Activated naive CD8-positive, alpha-beta T cell treated with anti-CD3 and anti-CD28 coated beads for 36 hours (primary cell): ENCODE measurements at regions not wholly inside any gene's neighbourhood (a gene's known extent, or its start where the extent isn't known, plus 50 kb on each side); places are given as distances from the start of the nearest gene placed in this dataset.
A peak's percentile ranks its signal among the peaks of the same experiment; 100 is the strongest.

Experiments
- DNase-seq: peaks from one replicate; pipeline ENCODE4 v3.0.0; 2021
- H3K27ac Mint-ChIP-seq: one replicate; pipeline ENCODE4 v1.8.0; 2022; ENCODE audit warnings: mild to moderate bottlenecking, moderate library complexity, mixed read lengths
- H3K27me3 Mint-ChIP-seq: one replicate; pipeline ENCODE4 v1.8.0; 2022; ENCODE audit warnings: mild to moderate bottlenecking, mixed read lengths
- H3K36me3 Mint-ChIP-seq: one replicate; pipeline ENCODE4 v1.8.0; 2021; ENCODE audit warnings: mild to moderate bottlenecking, mixed read lengths
- H3K4me1 Mint-ChIP-seq: one replicate; pipeline ENCODE4 v1.8.0; 2021; ENCODE audit warnings: mixed read lengths
- H3K4me3 Mint-ChIP-seq: one replicate; pipeline ENCODE4 v1.8.0; 2022; ENCODE audit warnings: mild to moderate bottlenecking, moderate library complexity, mixed read lengths
- H3K9me3 Mint-ChIP-seq: one replicate; pipeline ENCODE4 v1.8.0; 2022; ENCODE audit warnings: mixed read lengths

DNA sequence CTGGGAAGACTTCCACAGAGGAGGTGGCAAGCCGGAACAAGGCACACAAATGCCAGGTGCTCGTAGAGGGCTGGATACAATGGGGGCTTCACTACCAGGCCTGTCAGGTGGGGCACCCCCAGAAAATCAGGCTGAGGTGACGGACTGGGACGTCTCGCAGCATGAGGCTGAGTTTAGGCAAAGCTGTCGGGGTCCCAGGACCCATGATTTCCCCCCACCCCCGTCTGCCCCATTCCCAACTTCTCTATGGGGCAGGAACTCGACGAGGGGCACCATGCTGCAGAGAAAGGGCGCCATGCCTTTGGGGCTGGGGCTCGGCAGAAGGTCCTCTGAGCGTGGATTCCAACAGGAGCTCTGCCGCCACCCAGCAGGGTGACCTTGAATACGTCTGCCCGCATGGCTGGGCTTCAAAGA lies 65.7 kb upstream of the HES1 start:
- H3K4me3 Mint-ChIP-seq, result peak overlapping the region; percentile 58
- H3K9me3 Mint-ChIP-seq, result peaks cover 18% of the 10 kb centered on the region
- H3K36me3 Mint-ChIP-seq, result no peaks in the 10 kb centered on the region
- peaks cover 10% of the 10 kb centered on the region for H3K4me1 Mint-ChIP-seq
- peaks cover 34% of the 10 kb centered on the region for H3K27me3 Mint-ChIP-seq
- no peak for DNase-seq
- peak overlapping the region; percentile 52 for H3K27ac Mint-ChIP-seq

DNA sequence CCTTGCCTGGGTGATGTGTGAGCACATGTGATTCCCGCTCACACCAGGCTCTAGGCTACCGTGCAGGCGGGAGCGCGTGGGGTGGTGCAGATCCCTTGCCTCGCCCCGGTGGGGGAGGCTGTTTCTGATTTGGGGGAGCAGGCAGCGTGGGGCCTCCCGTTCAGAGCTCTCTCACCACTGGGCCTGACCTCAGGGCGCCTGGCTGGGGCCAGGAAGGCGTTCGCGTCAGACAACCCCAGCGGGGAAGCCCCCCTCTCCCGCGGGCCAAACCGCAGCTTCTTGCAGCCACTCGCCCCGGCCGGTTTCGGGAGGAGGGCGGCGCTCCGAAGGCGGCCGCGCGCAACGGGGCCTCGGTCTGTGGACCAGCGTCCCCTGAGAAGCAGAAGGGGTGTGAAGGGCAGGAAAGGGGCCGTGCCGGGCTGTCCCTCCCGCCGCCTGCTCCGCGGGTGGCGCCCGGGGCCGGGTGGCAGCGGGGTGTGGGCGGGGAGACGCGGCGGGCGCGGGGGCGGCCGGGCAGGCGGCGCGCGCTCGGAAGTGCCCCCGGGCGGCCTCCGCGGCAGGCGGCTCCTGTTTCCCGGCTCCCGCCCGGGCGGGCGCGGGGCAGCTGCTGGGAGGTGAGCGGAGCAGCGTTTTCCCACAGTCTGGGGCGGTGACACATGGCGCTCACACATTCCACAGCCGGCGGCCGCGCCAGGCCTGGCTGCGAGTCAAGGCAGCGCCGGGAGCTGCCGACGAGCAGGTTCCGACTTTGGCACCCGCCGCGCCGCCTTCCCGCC lies 65.1 kb upstream of the HES1 start:
- Mint-ChIP-seq H3K27me3 (peaks cover 30% of the 10 kb centered on the region), H3K9me3 (peaks cover 18% of the 10 kb centered on the region)

DNA sequence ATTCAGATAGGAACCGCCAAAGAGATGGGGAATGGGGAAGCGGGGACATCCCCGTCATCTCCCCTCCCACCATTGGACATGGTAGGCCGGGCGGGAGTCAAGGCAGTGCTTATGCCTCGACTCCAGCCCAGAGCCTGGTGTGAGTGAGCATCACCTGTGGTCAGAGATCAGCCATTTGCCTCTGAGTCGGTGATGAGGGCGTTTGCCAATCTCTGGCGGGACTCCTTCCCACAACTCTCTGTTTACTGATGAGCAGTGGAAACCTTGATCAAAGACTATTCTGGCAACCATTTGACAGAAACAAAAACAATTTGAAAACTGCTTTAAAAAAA lies 63.9 kb upstream of the HES1 start:
- H3K36me3 Mint-ChIP-seq, result no peaks in the 10 kb centered on the region
- no peak overlapping the region for H3K4me3 Mint-ChIP-seq
- peaks cover 26% of the 10 kb centered on the region for H3K27me3 Mint-ChIP-seq
- peaks cover 10% of the 10 kb centered on the region for H3K4me1 Mint-ChIP-seq
- no peak overlapping the region for H3K27ac Mint-ChIP-seq
- no peak for DNase-seq
- peaks cover 17% of the 10 kb centered on the region for H3K9me3 Mint-ChIP-seq

More for the DNA sequence above, 65.1 kb upstream of the HES1 start:
- Mint-ChIP-seq H3K27ac (peak overlapping the region; percentile 52), H3K36me3 (no peaks in the 10 kb centered on the region), H3K4me3 (peak overlapping the region; percentile 58), H3K4me1 (peaks cover 10% of the 10 kb centered on the region)
- DNase-seq, result peak; percentile 84

DNA sequence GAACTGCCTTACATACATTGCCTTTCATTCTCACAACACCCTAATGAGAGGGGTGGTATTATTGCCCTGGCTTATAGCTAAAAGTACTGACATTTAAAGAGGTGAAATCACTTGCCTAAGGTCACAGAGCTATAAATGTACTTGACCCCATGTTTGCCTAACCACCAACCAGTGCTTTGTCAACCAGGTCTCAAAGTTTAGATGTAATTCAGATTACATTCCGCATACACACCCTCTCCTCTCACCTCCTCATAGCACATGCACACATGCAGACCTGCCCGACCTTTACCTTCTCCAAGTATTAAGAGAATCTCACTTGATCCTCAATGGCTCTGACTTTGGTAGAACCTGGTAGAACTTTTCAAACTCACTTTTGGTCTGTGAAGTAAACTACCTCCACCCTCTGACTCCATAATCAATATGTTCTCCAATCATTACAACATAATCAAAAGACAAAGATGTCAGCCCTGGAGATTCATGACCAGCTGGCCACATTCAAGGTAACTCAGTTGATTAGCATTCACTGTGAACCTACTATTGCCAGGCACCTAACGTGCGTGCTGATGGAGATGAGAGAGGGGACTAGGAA lies 63.2 kb upstream of the HES1 start:
- no peak overlapping the region for H3K4me3 Mint-ChIP-seq

DNA sequence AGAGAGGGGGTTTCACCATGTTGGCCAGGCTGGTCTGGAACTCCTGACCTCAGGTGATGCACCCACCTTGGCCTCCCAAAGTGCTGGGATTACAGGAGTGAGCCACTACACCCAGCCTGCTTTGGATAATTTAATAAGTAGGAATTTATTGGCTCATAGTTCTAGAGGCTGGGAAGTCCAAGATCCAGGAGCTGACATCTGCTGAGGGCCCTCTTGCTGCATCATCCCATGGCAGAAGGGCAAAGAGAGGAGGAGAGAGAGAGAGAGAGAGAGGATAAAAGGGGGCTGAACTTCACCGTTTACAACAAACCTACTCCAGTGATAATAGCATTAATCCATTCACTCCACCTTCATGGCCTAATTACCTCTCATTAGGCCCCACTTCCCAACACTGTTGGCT lies 62.0 kb upstream of the HES1 start:
- H3K27me3 Mint-ChIP-seq, result peaks cover 34% of the 10 kb centered on the region
- H3K36me3 Mint-ChIP-seq, result no peaks in the 10 kb centered on the region
- peaks cover 10% of the 10 kb centered on the region for H3K4me1 Mint-ChIP-seq
- DNase-seq, result no peak
- H3K4me3 Mint-ChIP-seq, result no peak overlapping the region
- peaks cover 10% of the 10 kb centered on the region for H3K9me3 Mint-ChIP-seq
- H3K27ac Mint-ChIP-seq, result no peak overlapping the region

More for the DNA sequence above, 63.2 kb upstream of the HES1 start:
- no peak for DNase-seq
- Mint-ChIP-seq H3K36me3 (no peaks in the 10 kb centered on the region), H3K27ac (no peak overlapping the region), H3K4me1 (peaks cover 10% of the 10 kb centered on the region), H3K9me3 (peaks cover 10% of the 10 kb centered on the region), H3K27me3 (peaks cover 26% of the 10 kb centered on the region)

DNA sequence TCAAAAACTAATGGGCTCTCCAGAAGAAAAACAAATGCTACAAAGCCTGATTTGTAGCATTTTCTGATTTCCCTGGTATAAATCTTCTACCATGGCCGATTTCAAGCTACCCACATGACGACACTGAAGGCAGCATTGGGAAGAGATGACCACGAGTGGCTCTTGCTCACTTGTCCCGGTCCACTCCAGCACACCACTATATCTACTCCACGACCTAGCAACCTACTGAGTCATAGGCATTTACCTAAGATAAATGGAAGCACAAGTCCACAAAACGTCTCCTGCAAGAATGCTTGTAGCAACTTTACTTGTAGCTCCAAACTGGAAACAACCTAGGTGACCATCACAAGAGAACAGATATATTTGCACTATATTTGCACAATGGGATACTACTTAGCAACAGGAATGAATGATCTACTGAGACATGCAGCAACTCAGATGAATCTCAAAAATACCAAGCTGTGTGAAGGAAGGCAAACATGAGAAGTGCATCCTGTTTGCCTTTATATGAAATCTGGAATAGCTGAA lies 60.8 kb upstream of the HES1 start:
- no peak overlapping the region for H3K4me3 Mint-ChIP-seq
- H3K27ac Mint-ChIP-seq, result no peak overlapping the region
- DNase-seq, result no peak
- H3K27me3 Mint-ChIP-seq, result peaks cover 28% of the 10 kb centered on the region
- no peaks in the 10 kb centered on the region for H3K36me3 Mint-ChIP-seq
- H3K4me1 Mint-ChIP-seq, result peaks cover 6% of the 10 kb centered on the region
- no peaks in the 10 kb centered on the region for H3K9me3 Mint-ChIP-seq

DNA sequence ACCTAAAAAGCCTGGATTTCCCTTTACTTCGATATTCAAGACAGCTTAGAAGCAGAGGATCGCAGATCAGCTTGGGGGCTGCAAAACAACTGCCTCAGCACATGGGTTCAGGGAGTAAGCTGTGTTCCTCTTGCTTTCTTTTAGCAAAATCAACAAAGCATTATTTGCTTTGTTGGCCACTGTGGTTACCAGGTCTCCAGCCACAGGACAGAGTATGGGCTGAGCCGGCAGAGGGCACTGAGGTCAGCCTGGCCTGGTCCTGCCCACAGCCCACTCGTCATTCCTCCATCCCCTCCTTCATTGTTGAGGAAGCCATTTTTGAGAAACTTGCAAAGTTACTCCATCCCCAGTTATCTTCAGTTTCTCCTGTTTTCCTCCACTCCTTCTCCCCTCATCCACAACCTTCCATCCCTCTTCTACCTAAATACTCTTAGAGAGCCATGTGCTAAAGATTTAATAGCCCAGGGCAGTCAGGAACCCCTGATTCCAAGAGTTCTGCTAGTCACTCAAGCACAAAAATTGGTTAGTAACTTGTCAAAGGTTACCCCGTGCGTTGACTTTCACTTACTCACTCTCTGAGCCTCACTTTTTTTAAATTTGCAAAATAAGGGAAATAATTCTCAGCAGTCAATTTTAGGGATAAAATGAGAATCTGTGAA lies 60.0 kb upstream of the HES1 start:
- DNase-seq, result no peak
- Mint-ChIP-seq H3K9me3 (no peaks in the 10 kb centered on the region), H3K27me3 (peaks cover 28% of the 10 kb centered on the region), H3K4me1 (peaks cover 5% of the 10 kb centered on the region), H3K36me3 (no peaks in the 10 kb centered on the region), H3K4me3 (no peak overlapping the region), H3K27ac (no peak overlapping the region)

DNA sequence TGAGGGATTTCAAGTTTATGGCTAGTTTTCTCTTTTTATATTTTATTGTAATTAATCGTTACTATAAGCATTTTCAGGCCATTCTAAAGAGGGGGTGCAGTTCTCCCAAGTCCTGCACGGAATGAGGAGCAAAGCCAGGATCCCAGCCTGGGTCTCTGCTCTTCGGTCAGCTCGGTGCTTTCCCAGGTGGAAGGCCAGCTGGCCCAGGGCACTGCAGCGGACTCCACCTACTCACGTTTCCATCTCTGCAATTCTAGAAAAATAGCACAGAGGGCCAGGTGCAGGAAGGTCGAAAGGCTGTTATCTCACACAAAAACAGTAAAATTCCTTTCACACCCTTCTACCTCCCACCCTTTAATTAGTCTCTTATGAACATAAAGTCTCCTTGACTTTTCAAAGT lies 59.5 kb upstream of the HES1 start:
- no peak for DNase-seq
- Mint-ChIP-seq H3K27ac (no peak overlapping the region), H3K27me3 (peaks cover 27% of the 10 kb centered on the region), H3K9me3 (no peaks in the 10 kb centered on the region), H3K4me1 (peaks cover 3% of the 10 kb centered on the region), H3K36me3 (no peaks in the 10 kb centered on the region), H3K4me3 (no peak overlapping the region)

DNA sequence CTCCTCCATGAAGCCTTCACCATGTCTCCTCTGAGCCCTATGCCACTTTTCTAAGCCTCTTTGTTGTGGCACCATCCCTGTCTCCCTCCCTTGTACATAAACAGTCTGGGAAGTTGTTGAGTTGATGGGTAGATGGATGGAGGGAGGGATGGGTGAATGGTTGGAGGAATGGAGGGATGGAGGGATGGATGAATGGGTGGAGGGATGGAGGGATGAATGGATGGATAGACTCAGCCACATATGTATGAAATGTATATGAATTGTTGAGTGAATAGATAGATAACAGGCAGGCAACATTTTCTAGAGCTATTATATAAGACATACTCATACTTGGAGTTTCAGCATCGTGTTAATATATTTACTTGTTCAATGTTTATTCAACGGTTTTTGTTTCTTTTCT lies 58.3 kb upstream of the HES1 start:
- Mint-ChIP-seq H3K36me3 (no peaks in the 10 kb centered on the region), H3K27ac (no peak overlapping the region), H3K27me3 (peaks cover 18% of the 10 kb centered on the region), H3K4me3 (no peak overlapping the region), H3K9me3 (no peaks in the 10 kb centered on the region), H3K4me1 (no peaks in the 10 kb centered on the region)
- no peak for DNase-seq

DNA sequence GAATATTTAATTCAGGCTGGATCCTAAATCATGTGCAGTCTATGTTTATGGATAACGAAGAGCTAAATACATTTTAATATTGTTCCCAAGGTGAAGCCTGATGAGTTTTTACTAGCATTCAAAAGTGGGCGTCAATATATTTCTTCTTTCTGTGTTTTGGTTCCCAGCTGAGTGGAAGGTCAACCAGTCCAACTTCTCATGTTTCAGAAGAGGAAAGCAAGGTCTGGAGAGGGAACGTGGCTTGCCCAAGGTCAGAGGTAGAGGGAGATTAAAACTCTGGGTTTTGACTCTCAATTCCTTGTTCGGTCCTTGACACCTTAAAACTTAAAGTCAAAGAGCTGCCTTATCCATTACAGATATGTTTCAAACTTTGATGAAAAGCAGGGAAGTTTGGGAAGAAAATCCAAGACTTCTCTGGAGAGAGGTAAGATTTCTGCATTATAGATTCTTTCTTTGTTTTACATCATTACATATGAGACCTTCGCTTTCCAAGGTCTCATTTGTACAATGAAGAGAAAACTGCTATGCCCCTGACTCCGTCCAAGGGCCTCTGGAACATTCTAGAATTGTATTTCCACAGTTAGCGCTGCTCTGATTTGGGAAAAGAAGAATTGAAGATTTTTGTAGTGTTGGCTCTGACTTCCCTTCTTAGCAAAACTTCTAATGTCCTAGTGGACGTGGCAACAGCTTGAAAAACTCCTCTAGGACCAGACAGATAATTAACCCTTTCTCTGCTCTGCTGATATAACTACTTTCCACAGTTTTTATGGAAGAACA lies 57.7 kb upstream of the HES1 start:
- Mint-ChIP-seq H3K9me3 (no peaks in the 10 kb centered on the region), H3K4me3 (no peak overlapping the region), H3K27ac (no peak overlapping the region), H3K27me3 (peaks cover 17% of the 10 kb centered on the region), H3K4me1 (no peaks in the 10 kb centered on the region), H3K36me3 (no peaks in the 10 kb centered on the region)
- DNase-seq, result no peak

DNA sequence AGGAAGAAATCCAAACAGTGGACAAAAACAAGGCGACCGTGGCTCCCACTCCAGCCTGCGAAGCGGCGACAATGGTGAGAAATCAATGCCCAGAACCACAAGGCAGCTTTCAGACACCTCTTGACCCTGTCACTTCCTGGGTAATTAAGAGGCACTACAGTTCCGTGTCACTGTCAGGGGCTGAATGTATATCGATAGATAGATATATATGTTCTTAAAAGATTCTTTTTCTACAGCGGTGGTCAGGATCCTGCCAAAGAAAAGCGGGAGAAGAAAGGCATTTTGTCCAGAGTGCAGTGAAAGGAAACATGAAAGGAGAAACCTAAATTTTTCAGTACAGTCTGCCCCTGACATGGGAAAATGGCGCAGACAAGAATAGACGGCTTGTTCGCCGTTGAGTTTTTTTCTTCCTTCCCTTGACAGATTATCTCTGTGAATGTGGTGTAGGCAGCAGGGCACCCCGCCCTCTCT lies 56.2 kb upstream of the HES1 start:
- H3K27me3 Mint-ChIP-seq, result peaks cover 13% of the 10 kb centered on the region
- H3K4me3 Mint-ChIP-seq, result no peak overlapping the region
- no peak overlapping the region for H3K27ac Mint-ChIP-seq
- peaks cover 4% of the 10 kb centered on the region for H3K4me1 Mint-ChIP-seq
- H3K36me3 Mint-ChIP-seq, result no peaks in the 10 kb centered on the region
- DNase-seq, result no peak
- no peaks in the 10 kb centered on the region for H3K9me3 Mint-ChIP-seq

DNA sequence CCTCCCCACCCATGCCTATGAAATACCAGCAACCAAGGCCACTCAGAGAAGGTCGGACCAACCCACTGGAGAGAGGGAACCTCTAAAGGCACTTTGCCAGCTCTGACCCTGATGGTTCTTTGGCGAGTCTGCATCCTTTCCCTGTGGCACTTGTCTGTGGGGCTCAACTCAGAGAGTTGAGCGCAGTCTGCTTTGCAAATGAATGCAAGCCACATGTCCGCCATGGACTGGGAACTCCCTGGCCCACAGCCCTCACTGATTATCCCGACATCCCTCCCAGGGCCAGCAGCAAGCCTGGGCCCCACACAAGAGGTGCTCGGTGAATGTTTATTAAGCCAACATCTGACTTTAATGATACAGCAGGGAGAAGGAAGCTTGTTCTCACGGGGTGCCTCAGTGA lies 55.5 kb upstream of the HES1 start:
- H3K4me3 Mint-ChIP-seq, result no peak overlapping the region
- H3K4me1 Mint-ChIP-seq, result peaks cover 4% of the 10 kb centered on the region
- no peak for DNase-seq
- no peaks in the 10 kb centered on the region for H3K36me3 Mint-ChIP-seq
- H3K9me3 Mint-ChIP-seq, result no peaks in the 10 kb centered on the region
- peaks cover 13% of the 10 kb centered on the region for H3K27me3 Mint-ChIP-seq
- no peak overlapping the region for H3K27ac Mint-ChIP-seq

DNA sequence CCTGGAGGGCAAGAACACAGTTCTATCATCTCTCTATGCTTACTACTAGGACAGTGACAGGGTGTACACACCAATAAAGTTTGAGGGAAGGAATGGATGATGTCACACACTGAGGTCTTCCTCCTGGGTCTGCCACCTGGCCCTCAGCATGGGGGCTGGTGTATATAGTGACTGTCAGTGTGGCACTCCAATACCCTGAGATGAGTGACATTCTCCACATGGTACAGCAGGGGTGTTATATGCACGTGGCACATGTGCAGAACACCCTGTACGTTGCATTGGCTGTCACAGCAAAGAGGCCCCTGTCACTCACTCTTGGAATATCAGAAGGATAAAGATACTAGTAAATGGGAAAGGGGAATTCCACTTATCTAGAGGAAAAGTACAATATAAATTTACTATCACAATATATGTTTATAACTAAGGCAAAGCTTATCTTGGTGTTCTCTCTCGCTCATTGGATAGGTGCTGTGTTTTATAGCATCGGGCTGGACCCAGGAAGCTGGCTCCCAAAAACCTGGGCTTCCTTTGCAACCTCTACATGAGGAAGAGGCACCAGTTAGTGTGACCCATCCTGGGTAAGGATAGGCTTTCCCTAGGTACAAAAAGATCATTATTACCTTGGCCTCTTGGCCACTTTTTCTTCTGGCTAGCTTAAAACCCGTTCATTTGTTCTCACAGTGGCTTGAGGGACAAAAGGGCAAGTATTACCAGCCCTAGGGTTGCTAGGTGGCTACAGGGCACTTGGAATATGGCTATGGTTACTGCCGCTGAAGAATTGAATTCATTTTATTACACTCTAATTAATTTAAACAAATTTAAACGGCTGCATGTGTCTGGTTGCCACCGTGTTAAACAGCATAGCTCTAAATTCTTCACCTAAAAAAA lies 54.8 kb upstream of the HES1 start:
- Mint-ChIP-seq H3K4me3 (no peak overlapping the region), H3K9me3 (no peaks in the 10 kb centered on the region), H3K4me1 (peaks cover 4% of the 10 kb centered on the region), H3K36me3 (no peaks in the 10 kb centered on the region), H3K27ac (no peak overlapping the region), H3K27me3 (peaks cover 16% of the 10 kb centered on the region)
- no peak for DNase-seq

DNA sequence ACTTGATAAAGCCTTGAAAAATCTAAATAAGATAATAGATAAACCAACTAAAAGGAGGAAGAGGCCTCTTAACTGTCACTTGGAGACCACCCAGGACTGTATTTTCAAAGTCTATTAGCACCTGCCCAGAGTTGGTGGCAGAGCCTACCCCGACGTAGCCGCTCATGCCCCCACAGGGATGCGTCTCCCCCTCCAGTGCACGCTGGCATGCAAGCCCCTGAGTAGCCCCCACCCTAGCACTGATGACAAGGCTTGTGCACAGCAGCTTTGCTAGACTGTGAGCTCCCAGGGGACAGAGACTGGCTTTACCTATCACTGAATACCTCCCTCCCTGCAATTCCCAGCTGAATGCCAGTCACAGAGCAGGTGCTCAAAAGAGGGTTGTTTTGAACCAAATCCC lies 54.1 kb upstream of the HES1 start:
- Mint-ChIP-seq H3K4me1 (peaks cover 4% of the 10 kb centered on the region), H3K4me3 (no peak overlapping the region), H3K36me3 (no peaks in the 10 kb centered on the region), H3K27me3 (peaks cover 23% of the 10 kb centered on the region), H3K9me3 (no peaks in the 10 kb centered on the region), H3K27ac (no peak overlapping the region)
- DNase-seq, result no peak
